ENCODE measurements at regions not wholly inside any gene's neighbourhood (a gene's known extent, or its start where the extent isn't known, plus 50 kb on each side); places are given as distances from the start of the nearest gene placed in this dataset.

GRCh38 chr13:100817928-100818327 is 143.3 kb upstream of the TMTC4 start:
- TF ChIP-seq ZNF331 (CRISPR knock-in tag; IDR thresholded peaks at IDR 0.05; ENCODE audit: low read depth) (no peak), EZH2 (IDR thresholded peaks at IDR 0.05; ENCODE audit: low read depth, unreplicated experiment) (no peak), CTCF (conservative IDR thresholded peaks at IDR 0.05; ENCODE audit: low read depth in 2 of 2) (no peak), JUNB (IDR thresholded peaks at IDR 0.05; ENCODE audit: unreplicated experiment) (no peak), EZH2phosphoT487 (IDR thresholded peaks at IDR 0.05; ENCODE audit: unreplicated experiment) (no peak), STAT1 (IDR thresholded peaks at IDR 0.05; ENCODE audit: unreplicated experiment) (no peak), REST (IDR thresholded peaks at IDR 0.05; ENCODE audit: unreplicated experiment) (no peak), ETS1 (IDR thresholded peaks at IDR 0.05) (no peak), POLR2AphosphoS5 (IDR thresholded peaks at IDR 0.05; ENCODE audit: low read depth) (no peak)

Measured in GM23338 (cell line).